Breast epithelium (tissue), 4 donors: ENCODE measurements at regions not wholly inside any gene's neighbourhood (a gene's known extent, or its start where the extent isn't known, plus 50 kb on each side); places are given as distances from the start of the nearest gene placed in this dataset.

Experiments
- DNase-seq, 2 donors: peaks; one replicate each; pipeline ENCODE4 v3.0.0-alpha.2; 2019; ENCODE audit warnings: low spot score in 2 of 2
- H3K27ac ChIP-seq, 2 donors: fragments of 200-600 bp; sonication (generic) in 1 of 2; one replicate each; pipeline ENCODE4 v1.5.1; 2016 to 2019; ENCODE audit warnings: mild to moderate bottlenecking in 1 of 2
- H3K27me3 ChIP-seq, 2 donors: fragments of 200-600 bp; sonication (generic) in 1 of 2; one replicate each; pipeline versions ENCODE4 v1.5.1 to v1.6.0; 2017 to 2019; ENCODE audit warnings: control low read depth in 1 of 2, mild to moderate bottlenecking in 1 of 2
- H3K36me3 ChIP-seq: fragments of 200-600 bp; one replicate; pipeline ENCODE4 v1.5.1; 2019
- H3K4me1 ChIP-seq, 2 donors: fragments of 200-600 bp; sonication (generic); one replicate each; pipeline ENCODE4 v1.5.1; 2016 to 2019; ENCODE audit warnings: control low read depth in 1 of 2
- H3K4me3 ChIP-seq, 3 donors: fragments of 200-600 bp; sonication (generic); 1 replicate in 2 of 3; 2 replicates in 1 of 3; pipeline ENCODE4 v1.5.1; 2016 to 2019; ENCODE audit warnings: mild to moderate bottlenecking in 3 of 3, moderate library complexity in 2 of 3
- H3K9me3 ChIP-seq, 2 donors: fragments of 200-600 bp; sonication (generic) in 1 of 2; one replicate each; pipeline ENCODE4 v1.5.1; 2016 to 2019; ENCODE audit warnings: control low read depth in 1 of 2
- CTCF ChIP-seq, 3 donors: fragments of 450-650 bp; IDR thresholded peaks; one replicate each; pipeline ENCODE4 v1.5.1; 2016 to 2017; ENCODE audit warnings: antibody characterized with exemption in 3 of 3, mild to moderate bottlenecking in 3 of 3, moderate library complexity in 3 of 3
- POLR2A ChIP-seq: fragments of 450-650 bp; IDR thresholded peaks from one replicate; pipeline ENCODE4 v1.6.1; 2016; ENCODE audit warnings: antibody characterized with exemption, mild to moderate bottlenecking, moderate library complexity
- POLR2AphosphoS5 ChIP-seq, 3 donors: sonication (generic); formaldehyde crosslinking; IDR thresholded peaks; one replicate each; pipeline ENCODE4 v1.6.1; 2017; ENCODE audit warnings: antibody characterized with exemption in 3 of 3
- intact Hi-C: fragments of 100-400 bp; cut with DNase I; formaldehyde crosslinking; loops from one replicate; pipeline ENCODE4 v1.15.1; 2023; ENCODE audit warnings: low total_unique reads

- Histone ChIP-seq H3K9me3 (no peaks in the 10 kb centered on the region), H3K27ac (no peak overlapping the region), H3K4me3 (no peak overlapping the region), H3K4me1 (no peaks in the 10 kb centered on the region), H3K36me3 (no peaks in the 10 kb centered on the region), H3K27me3 (no peaks in the 10 kb centered on the region)
- TF ChIP-seq CTCF (IDR thresholded peaks at IDR 0.05): no peak
- TF ChIP-seq POLR2A: no peak
- no peak for TF ChIP-seq POLR2AphosphoS5 (IDR thresholded peaks at IDR 0.05)
- intact Hi-C loops: no loop called here
- DNase-seq: no peak
These were observed 931.6 kb downstream of the OTOL1 start for GRCh38 chr3:162428192-162428591.

GRCh38 chr3:162435750-162436149, 939.1 kb downstream of the OTOL1 start:
- Histone ChIP-seq H3K9me3 (no peaks in the 10 kb centered on the region), H3K36me3 (no peaks in the 10 kb centered on the region), H3K27me3 (no peaks in the 10 kb centered on the region), H3K27ac (no peak overlapping the region), H3K4me1 (no peaks in the 10 kb centered on the region), H3K4me3 (no peak overlapping the region)
- no peak for TF ChIP-seq POLR2A
- TF ChIP-seq CTCF (IDR thresholded peaks at IDR 0.05): no peak
- no peak for TF ChIP-seq POLR2AphosphoS5 (IDR thresholded peaks at IDR 0.05)
- intact Hi-C loops: no loop called here
- DNase-seq: no peak

- Histone ChIP-seq H3K9me3 (no peaks in the 10 kb centered on the region), H3K27me3 (no peaks in the 10 kb centered on the region), H3K4me1 (no peaks in the 10 kb centered on the region), H3K36me3 (no peaks in the 10 kb centered on the region), H3K4me3 (no peak overlapping the region), H3K27ac (no peak overlapping the region)
- intact Hi-C loops: no loop called here
- TF ChIP-seq CTCF (IDR thresholded peaks at IDR 0.05) (no peak), POLR2A (no peak), POLR2AphosphoS5 (IDR thresholded peaks at IDR 0.05) (no peak)
- no peak for DNase-seq
These were observed 940.2 kb downstream of the OTOL1 start for GRCh38 chr3:162436826-162437225.

- TF ChIP-seq POLR2AphosphoS5 (IDR thresholded peaks at IDR 0.05): no peak
- no peak for TF ChIP-seq POLR2A
- TF ChIP-seq CTCF (IDR thresholded peaks at IDR 0.05): no peak
- DNase-seq: no peak
- intact Hi-C loops: no loop called here
These were observed 940.9 kb downstream of the OTOL1 start for GRCh38 chr3:162437480-162437879.

GRCh38 chr3:162441716-162442115, 945.1 kb downstream of the OTOL1 start:
- TF ChIP-seq POLR2A (no peak), POLR2AphosphoS5 (IDR thresholded peaks at IDR 0.05) (no peak), CTCF (IDR thresholded peaks at IDR 0.05) (no peak)
- H3K27ac ChIP-seq: no peak overlapping the region
- H3K27me3 ChIP-seq: no peaks in the 10 kb centered on the region
- DNase-seq: no peak
- intact Hi-C loops: no loop called here
- H3K4me1 ChIP-seq: no peaks in the 10 kb centered on the region
- H3K36me3 ChIP-seq: no peaks in the 10 kb centered on the region
- H3K4me3 ChIP-seq: no peak overlapping the region
- H3K9me3 ChIP-seq: no peaks in the 10 kb centered on the region

More at GRCh38 chr3:162437480-162437879, 940.9 kb downstream of the OTOL1 start:
- no peaks in the 10 kb centered on the region for H3K27me3 ChIP-seq
- H3K4me1 ChIP-seq: no peaks in the 10 kb centered on the region
- H3K36me3 ChIP-seq: no peaks in the 10 kb centered on the region
- no peak overlapping the region for H3K27ac ChIP-seq
- no peaks in the 10 kb centered on the region for H3K9me3 ChIP-seq
- no peak overlapping the region for H3K4me3 ChIP-seq
